ENCODE measurements at regions not wholly inside any gene's neighbourhood (a gene's known extent, or its start where the extent isn't known, plus 50 kb on each side); places are given as distances from the start of the nearest gene placed in this dataset.

DNA sequence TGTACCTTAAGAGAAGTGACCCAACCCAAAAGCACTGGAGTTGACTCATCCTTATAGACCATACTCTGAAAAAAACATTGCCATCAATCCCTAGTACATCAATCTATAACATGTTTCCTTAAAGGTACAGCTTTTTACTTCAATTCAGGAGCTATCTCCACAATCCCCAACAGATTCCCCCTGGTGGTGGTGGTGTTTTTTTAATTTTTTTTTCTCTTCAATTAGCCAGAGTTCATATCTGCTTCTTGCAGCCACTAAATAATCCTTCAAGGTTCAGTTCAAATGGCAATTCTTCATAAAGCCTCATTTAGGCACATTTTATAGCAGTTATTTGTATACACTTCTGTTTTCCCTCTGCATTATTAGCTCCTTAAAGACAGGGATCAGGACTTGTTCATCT lies 60.7 kb upstream of the KDR start:
- TF ChIP-seq, protein P1, sequence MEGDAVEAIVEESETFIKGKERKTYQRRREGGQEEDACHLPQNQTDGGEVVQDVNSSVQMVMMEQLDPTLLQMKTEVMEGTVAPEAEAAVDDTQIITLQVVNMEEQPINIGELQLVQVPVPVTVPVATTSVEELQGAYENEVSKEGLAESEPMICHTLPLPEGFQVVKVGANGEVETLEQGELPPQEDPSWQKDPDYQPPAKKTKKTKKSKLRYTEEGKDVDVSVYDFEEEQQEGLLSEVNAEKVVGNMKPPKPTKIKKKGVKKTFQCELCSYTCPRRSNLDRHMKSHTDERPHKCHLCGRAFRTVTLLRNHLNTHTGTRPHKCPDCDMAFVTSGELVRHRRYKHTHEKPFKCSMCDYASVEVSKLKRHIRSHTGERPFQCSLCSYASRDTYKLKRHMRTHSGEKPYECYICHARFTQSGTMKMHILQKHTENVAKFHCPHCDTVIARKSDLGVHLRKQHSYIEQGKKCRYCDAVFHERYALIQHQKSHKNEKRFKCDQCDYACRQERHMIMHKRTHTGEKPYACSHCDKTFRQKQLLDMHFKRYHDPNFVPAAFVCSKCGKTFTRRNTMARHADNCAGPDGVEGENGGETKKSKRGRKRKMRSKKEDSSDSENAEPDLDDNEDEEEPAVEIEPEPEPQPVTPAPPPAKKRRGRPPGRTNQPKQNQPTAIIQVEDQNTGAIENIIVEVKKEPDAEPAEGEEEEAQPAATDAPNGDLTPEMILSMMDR (IDR thresholded peaks at IDR 0.05; ENCODE audit: low read depth, low read length, missing input control), result no peak
- TF ChIP-seq, protein P2, sequence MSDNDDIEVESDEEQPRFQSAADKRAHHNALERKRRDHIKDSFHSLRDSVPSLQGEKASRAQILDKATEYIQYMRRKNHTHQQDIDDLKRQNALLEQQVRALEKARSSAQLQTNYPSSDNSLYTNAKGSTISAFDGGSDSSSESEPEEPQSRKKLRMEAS (IDR thresholded peaks at IDR 0.05), result no peak
- TF ChIP-seq, protein P3, sequence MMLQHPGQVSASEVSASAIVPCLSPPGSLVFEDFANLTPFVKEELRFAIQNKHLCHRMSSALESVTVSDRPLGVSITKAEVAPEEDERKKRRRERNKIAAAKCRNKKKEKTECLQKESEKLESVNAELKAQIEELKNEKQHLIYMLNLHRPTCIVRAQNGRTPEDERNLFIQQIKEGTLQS (IDR thresholded peaks at IDR 0.05), result no peak
